Smooth muscle cell (in vitro differentiated cells): ENCODE measurements at regions not wholly inside any gene's neighbourhood (a gene's known extent, or its start where the extent isn't known, plus 50 kb on each side); places are given as distances from the start of the nearest gene placed in this dataset.

Source experiments
- DNase-seq: peaks from one replicate; lab custom pipeline; 2025; ENCODE audit not compliant: unreplicated experiment; lab: John Stamatoyannopoulos, UW
- H2AFZ ChIP-seq: fragments of 200-600 bp; sonication (generic); 2 replicates; pipeline ENCODE4 v1.6.0; 2016; ENCODE audit warnings: antibody characterized with exemption, low read depth, mild to moderate bottlenecking
- H3F3A ChIP-seq: fragments of 200-600 bp; sonication (generic); 2 replicates; pipeline ENCODE4 v1.6.0; 2017; ENCODE audit warnings: antibody characterized with exemption, low read depth
- H3K27ac ChIP-seq: fragments of 200-600 bp; sonication (generic); 2 replicates; pipeline ENCODE4 v1.5.1; 2016; ENCODE audit warnings: low read depth, mild to moderate bottlenecking
- H3K27me3 ChIP-seq: fragments of 200-600 bp; sonication (generic); 2 replicates; pipeline ENCODE4 v1.6.1; 2016; ENCODE audit warnings: low read depth, mild to moderate bottlenecking
- H3K36me3 ChIP-seq: fragments of 200-600 bp; sonication (generic); 2 replicates; pipeline ENCODE4 v1.5.1; 2016; ENCODE audit warnings: low read depth
- H3K4me1 ChIP-seq: fragments of 200-600 bp; sonication (generic); 2 replicates; pipeline ENCODE4 v1.5.1; 2016; ENCODE audit warnings: low read depth
- H3K4me2 ChIP-seq: fragments of 200-600 bp; sonication (generic); 2 replicates; pipeline ENCODE4 v1.6.0; 2016; ENCODE audit warnings: mild to moderate bottlenecking
- H3K4me3 ChIP-seq: fragments of 200-600 bp; sonication (generic); 2 replicates; pipeline ENCODE4 v1.5.1; 2016; ENCODE audit warnings: mild to moderate bottlenecking
- H3K79me2 ChIP-seq: fragments of 200-600 bp; sonication (generic); 2 replicates; pipeline ENCODE4 v1.6.0; 2016; ENCODE audit warnings: low read depth, mild to moderate bottlenecking
- H3K9ac ChIP-seq: fragments of 200-600 bp; sonication (generic); 2 replicates; pipeline ENCODE4 v1.6.0; 2016; ENCODE audit warnings: low read depth
- H3K9me3 ChIP-seq: fragments of 200-600 bp; sonication (generic); replicated peaks from 2 replicates; pipeline ENCODE4 v1.5.1; 2016; ENCODE audit warnings: low read depth
- H4K20me1 ChIP-seq: fragments of 200-600 bp; sonication (generic); 2 replicates; pipeline ENCODE4 v1.6.0; 2016; ENCODE audit warnings: low read depth
- WGBS: methylation state at CpG from one replicate; pipeline ENCODE4 v1.1.7; 2016; ENCODE audit warnings: low lambda C conversion rate; 5-methylcytosine and 5-hydroxymethylcytosine counted together
- TF ChIP-seq, protein P1 (sequence below): fragments of 200-600 bp; sonication (generic); IDR thresholded peaks from 2 replicates; pipeline ENCODE4 v1.5.1; 2017; ENCODE audit warnings: borderline replicate concordance, mild to moderate bottlenecking, antibody characterized with exemption; ENCODE audit not compliant: insufficient read depth, poor library complexity, severe bottlenecking

DNA sequence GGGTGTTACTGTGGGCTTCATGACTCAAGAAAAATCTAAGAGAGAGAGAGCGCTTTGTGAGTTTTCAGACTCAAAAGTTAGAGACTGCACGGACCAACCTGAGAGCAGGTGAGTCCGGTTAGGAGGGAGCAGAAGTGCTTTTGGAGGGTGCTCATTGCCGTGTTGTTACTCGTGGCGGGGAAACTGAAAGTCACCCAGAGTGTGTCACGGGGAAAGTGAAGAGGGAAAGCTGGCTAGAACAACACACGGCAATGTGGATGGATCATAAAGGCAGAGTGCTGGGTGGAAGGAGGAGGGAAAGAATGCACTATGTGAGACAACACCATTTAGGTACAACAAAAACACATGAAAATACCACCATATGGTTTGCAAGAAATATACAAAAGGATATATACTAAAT is 112.3 kb downstream of the BDH1 start:
- peaks cover 13% of the 10 kb centered on the region for H3K4me1 ChIP-seq
- H3K4me2 ChIP-seq = no peak overlapping the region
- no peak overlapping the region for H3K9ac ChIP-seq
- no peak overlapping the region for H3K27ac ChIP-seq
- over 99% methylated on average over 8 of the region's 8 CpGs for WGBS
- no peaks in the 10 kb centered on the region for H3F3A ChIP-seq
- no peak overlapping the region for H2AFZ ChIP-seq
- H3K4me3 ChIP-seq = no peak overlapping the region
- no peaks in the 10 kb centered on the region for H4K20me1 ChIP-seq
- H3K9me3 ChIP-seq = no peaks in the 10 kb centered on the region
- no peaks in the 10 kb centered on the region for H3K27me3 ChIP-seq
- no peak for DNase-seq
- no peaks in the 10 kb centered on the region for H3K36me3 ChIP-seq
- H3K79me2 ChIP-seq = no peaks in the 10 kb centered on the region
- TF ChIP-seq, protein P1, sequence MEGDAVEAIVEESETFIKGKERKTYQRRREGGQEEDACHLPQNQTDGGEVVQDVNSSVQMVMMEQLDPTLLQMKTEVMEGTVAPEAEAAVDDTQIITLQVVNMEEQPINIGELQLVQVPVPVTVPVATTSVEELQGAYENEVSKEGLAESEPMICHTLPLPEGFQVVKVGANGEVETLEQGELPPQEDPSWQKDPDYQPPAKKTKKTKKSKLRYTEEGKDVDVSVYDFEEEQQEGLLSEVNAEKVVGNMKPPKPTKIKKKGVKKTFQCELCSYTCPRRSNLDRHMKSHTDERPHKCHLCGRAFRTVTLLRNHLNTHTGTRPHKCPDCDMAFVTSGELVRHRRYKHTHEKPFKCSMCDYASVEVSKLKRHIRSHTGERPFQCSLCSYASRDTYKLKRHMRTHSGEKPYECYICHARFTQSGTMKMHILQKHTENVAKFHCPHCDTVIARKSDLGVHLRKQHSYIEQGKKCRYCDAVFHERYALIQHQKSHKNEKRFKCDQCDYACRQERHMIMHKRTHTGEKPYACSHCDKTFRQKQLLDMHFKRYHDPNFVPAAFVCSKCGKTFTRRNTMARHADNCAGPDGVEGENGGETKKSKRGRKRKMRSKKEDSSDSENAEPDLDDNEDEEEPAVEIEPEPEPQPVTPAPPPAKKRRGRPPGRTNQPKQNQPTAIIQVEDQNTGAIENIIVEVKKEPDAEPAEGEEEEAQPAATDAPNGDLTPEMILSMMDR = no peak

DNA sequence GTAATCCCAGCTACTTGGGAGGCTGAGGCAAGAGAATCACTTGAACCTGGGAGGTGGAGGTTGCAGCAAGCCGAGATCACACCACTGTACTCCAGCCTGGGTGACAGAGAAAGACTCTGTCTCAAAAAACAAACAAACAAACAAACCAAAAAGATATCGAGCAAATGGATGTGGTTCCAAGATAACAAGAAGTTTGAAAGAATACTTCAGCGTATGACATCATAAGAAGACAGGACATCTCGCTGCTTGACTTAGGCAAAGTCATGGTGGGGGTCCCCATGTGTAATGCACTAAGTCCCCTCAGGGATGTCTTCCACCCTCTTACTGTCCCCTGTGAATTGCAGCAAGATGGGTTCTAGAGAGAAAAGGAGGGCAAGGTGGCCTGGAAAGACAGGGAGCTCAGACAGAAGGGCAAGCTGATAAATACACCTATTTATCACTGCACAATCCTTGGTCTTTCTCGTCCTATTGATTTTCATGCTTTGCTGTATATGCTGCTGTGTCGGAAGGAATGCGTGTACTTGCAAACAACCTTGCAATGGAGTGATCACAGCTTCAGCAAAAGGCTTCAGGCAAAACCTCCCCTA is 115.0 kb downstream of the BDH1 start:
- H3K4me1 ChIP-seq = peaks cover 4% of the 10 kb centered on the region
- H4K20me1 ChIP-seq = no peaks in the 10 kb centered on the region
- H3K9ac ChIP-seq = no peak overlapping the region
- no peaks in the 10 kb centered on the region for H3K27me3 ChIP-seq
- no peak overlapping the region for H3K27ac ChIP-seq
- H3K9me3 ChIP-seq = no peaks in the 10 kb centered on the region
- H2AFZ ChIP-seq = no peak overlapping the region
- H3F3A ChIP-seq = no peaks in the 10 kb centered on the region
- H3K4me2 ChIP-seq = no peak overlapping the region
- TF ChIP-seq, protein P1 = no peak
- H3K4me3 ChIP-seq = no peak overlapping the region
- H3K79me2 ChIP-seq = no peaks in the 10 kb centered on the region
- no peak for DNase-seq
- 95% methylated on average over 7 of the region's 7 CpGs for WGBS
- H3K36me3 ChIP-seq = no peaks in the 10 kb centered on the region

DNA sequence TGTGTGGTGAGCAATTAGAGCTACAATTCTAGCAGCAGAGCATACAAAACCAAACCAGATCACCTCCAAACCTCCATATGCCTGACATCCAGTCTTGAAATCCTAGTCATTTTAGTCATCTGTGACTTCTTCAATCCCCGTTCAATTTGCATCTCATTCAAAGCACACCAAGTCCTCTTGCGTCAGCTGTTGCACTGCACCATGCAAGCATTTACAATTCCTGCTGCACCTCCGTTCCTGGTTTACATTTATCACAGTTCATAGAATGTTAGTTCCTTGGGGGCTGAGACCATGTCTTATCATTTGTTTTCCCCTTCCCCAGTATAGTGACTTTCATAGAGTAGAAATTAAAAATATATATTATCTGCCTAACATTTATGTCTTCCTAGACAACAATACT is 116.9 kb downstream of the BDH1 start:
- H2AFZ ChIP-seq = no peak overlapping the region
- no peak overlapping the region for H3K9ac ChIP-seq
- H3K27ac ChIP-seq = no peak overlapping the region
- no peaks in the 10 kb centered on the region for H3K9me3 ChIP-seq
- no peaks in the 10 kb centered on the region for H3K36me3 ChIP-seq
- H3K4me3 ChIP-seq = no peak overlapping the region
- H3F3A ChIP-seq = no peaks in the 10 kb centered on the region
- DNase-seq = no peak
- H3K4me1 ChIP-seq = no peaks in the 10 kb centered on the region
- 88% methylated on average over 3 of the region's 3 CpGs for WGBS
- H4K20me1 ChIP-seq = no peaks in the 10 kb centered on the region
- TF ChIP-seq, protein P1 = no peak
- H3K79me2 ChIP-seq = no peaks in the 10 kb centered on the region
- no peak overlapping the region for H3K4me2 ChIP-seq
- no peaks in the 10 kb centered on the region for H3K27me3 ChIP-seq

DNA sequence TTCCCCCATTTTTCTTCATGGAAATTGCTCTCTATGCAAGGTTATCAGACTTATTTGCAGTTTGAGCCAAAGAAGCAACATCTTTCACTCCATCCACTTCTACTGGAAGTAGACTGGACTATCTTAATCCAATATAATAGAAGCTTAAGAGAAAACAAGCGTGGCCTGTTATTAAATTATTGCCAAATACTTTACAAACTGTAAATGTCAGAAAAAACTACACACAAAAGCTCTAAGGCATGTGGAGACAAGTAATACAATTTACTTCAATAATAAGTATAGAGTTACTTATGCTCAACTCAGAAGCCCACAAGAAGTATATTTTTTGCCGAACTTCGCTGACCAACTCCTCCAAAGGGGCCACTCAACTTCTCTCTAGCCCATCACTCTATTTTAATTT is 120.3 kb downstream of the BDH1 start:
- Histone ChIP-seq H3K4me2 (no peak overlapping the region), H4K20me1 (no peaks in the 10 kb centered on the region), H3K4me3 (no peak overlapping the region), H3K9me3 (no peaks in the 10 kb centered on the region), H3K9ac (no peak overlapping the region), H3K36me3 (no peaks in the 10 kb centered on the region), H3K79me2 (no peaks in the 10 kb centered on the region), H3F3A (peaks cover 13% of the 10 kb centered on the region), H3K4me1 (peaks cover 7% of the 10 kb centered on the region), H2AFZ (no peak overlapping the region), H3K27me3 (no peaks in the 10 kb centered on the region), H3K27ac (no peak overlapping the region)
- DNase-seq = no peak
- WGBS = 84% methylated on average over 3 of the region's 3 CpGs
- TF ChIP-seq, protein P1 = no peak
